ENCODE measurements at regions not wholly inside any gene's neighbourhood (a gene's known extent, or its start where the extent isn't known, plus 50 kb on each side); places are given as distances from the start of the nearest gene placed in this dataset.

DNA sequence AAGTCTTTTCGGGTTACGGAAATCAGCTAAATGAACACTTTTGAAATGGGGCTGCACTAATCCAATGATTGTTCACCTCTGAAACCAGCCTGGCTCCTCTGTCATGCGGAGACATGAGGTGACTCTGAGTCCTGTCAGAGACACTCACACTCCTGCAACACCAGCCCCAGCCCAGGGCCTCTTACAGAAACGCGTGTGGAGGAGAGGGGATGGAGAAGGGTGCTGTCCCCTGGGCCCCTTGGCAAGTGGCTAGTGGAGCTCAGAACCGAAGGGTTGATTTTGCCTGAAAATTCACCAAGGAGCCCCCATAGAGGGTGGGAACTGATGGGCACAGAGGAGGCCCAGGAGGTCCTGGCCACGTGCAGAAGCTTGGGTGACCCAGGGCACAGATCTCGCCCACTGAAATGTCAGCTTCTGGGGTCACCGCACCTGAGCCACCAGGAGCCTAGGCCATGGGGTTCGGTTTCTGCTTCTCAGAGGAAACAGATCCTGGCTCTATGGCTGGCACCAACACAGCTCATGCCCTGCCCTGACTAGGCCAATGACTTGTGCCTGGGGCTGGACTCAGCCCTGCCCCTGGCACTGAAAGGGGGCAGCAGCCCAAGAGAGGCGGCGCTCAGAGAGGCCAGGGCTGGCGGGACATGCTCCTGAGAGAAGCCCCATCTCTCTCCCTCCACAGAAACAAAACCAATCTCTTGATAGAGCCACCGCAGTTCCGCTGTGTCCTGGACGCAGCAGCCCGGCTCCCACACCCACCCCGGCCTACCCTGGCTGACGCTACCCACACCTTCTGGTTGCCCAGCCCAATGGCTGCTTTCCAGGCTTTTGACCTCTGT, 144.7 kb downstream of the ERMARD start:
- intact Hi-C loops (cut with DNase I; ENCODE audit: low total_unique reads): no loop called here
- no peak for DNase-seq
- H3K9me3 ChIP-seq: no peaks in the 10 kb centered on the region

DNA sequence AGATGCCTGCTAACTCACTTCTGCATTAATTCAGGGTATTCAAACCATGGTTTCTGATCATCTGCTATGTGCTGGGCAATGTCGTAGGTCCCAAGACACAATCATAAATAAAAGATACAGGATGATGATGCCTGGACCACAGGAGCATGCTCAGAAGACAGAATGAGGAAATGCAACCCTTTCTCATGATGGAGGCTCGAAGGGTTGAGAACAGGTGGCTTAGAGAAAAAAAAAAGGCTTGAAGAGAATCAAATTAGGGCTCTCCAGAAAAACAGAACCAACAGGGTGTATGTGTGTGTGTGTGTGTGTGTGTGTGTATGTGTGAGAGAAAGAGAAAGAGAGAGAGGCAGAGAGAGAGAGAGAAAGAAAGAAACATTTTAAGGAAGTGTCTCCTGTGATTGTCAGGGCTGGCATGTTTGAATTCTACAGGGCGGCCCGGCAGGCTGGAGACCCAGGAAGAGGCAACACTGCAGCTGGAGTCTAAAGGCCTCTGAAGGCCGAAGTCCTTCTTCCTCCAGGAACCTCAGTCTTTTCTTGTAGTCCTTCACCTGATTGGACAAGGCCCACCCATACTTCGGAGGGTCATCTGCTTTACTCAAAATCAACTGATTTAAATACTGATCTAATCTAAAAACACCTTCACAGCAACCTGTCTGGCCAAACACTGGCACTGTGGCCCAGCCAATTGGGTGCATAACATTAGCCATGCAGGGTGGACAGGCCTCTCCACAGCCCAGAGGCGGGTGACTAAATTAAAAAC, 143.8 kb downstream of the ERMARD start:
- Histone ChIP-seq H3K27me3 (no peaks in the 10 kb centered on the region), H3K4me3 (no peak overlapping the region), H3K27ac (no peak overlapping the region), H3K9me3 (no peaks in the 10 kb centered on the region), H3K36me3 (ENCODE audit: low read depth, missing control alignments) (no peaks in the 10 kb centered on the region), H3K4me1 (no peaks in the 10 kb centered on the region)
- WGBS, 2 donors: 90 to 93% methylated on average over 7 of the region's 7 CpGs
- no peak for DNase-seq
- no peak for TF ChIP-seq POLR2A (IDR thresholded peaks at IDR 0.05)
- TF ChIP-seq, protein P1, sequence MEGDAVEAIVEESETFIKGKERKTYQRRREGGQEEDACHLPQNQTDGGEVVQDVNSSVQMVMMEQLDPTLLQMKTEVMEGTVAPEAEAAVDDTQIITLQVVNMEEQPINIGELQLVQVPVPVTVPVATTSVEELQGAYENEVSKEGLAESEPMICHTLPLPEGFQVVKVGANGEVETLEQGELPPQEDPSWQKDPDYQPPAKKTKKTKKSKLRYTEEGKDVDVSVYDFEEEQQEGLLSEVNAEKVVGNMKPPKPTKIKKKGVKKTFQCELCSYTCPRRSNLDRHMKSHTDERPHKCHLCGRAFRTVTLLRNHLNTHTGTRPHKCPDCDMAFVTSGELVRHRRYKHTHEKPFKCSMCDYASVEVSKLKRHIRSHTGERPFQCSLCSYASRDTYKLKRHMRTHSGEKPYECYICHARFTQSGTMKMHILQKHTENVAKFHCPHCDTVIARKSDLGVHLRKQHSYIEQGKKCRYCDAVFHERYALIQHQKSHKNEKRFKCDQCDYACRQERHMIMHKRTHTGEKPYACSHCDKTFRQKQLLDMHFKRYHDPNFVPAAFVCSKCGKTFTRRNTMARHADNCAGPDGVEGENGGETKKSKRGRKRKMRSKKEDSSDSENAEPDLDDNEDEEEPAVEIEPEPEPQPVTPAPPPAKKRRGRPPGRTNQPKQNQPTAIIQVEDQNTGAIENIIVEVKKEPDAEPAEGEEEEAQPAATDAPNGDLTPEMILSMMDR (IDR thresholded peaks at IDR 0.05): no peak
- intact Hi-C loops (cut with DNase I; ENCODE audit: low total_unique reads): no loop called here

More for the DNA sequence above, 144.7 kb downstream of the ERMARD start:
- H3K36me3 ChIP-seq (ENCODE audit: low read depth, missing control alignments): no peaks in the 10 kb centered on the region
- H3K27me3 ChIP-seq: no peaks in the 10 kb centered on the region
- 92 to 97% methylated on average over 15 to 19 of the region's 19 CpGs for WGBS, 2 donors
- TF ChIP-seq, protein P1 (IDR thresholded peaks at IDR 0.05): no peak
- no peak for TF ChIP-seq POLR2A (IDR thresholded peaks at IDR 0.05)
- H3K4me1 ChIP-seq: no peaks in the 10 kb centered on the region
- H3K4me3 ChIP-seq: no peak overlapping the region
- H3K27ac ChIP-seq: no peak overlapping the region

DNA sequence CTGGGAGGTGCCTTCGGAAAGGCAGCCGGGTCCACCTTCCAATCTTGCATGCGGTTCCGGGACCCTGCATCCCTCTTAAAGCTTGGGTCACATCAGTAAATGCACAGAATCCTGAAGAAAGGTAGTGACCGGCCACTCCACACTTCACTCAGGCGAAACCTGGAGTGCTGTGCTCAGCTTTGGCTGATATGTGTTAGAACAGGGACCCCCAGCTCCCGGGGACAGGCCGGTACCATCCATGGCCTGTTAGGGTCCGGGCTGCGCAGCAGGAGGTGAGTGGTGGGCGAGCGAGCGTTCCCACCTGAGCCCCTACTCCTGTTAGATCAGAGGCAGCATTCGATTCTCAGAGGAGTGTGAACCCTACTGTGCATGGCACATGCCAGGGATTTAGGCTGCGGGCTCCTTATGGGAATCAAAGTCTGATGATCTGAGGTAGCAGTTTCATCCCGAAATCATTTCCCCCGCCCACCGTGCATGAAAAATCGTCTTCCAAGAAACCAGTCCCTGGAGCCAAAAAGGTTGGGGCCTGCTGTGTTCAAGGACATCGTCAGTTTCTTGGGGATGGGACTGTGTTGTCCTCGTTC, 143.0 kb downstream of the ERMARD start:
- intact Hi-C loops (cut with DNase I; ENCODE audit: low total_unique reads): no loop called here
- no peaks in the 10 kb centered on the region for H3K27me3 ChIP-seq

GRCh38 chr6:169893624-169894023, 142.2 kb downstream of the ERMARD start:
- 77 to 89% methylated on average over 8 of the region's 8 CpGs for WGBS, 2 donors
- no peaks in the 10 kb centered on the region for H3K9me3 ChIP-seq
- H3K36me3 ChIP-seq (ENCODE audit: low read depth, missing control alignments): no peaks in the 10 kb centered on the region
- H3K27me3 ChIP-seq: no peaks in the 10 kb centered on the region
- TF ChIP-seq POLR2A (IDR thresholded peaks at IDR 0.05): no peak
- TF ChIP-seq, protein P1 (IDR thresholded peaks at IDR 0.05): no peak
- no peak overlapping the region for H3K27ac ChIP-seq
- H3K4me1 ChIP-seq: peaks cover 4% of the 10 kb centered on the region
- H3K4me3 ChIP-seq: no peak overlapping the region
- intact Hi-C loops (cut with DNase I; ENCODE audit: low total_unique reads): no loop called here
- DNase-seq: no peak

More for the DNA sequence above, 143.0 kb downstream of the ERMARD start:
- WGBS, 2 donors: 92 to 95% methylated on average over 20 to 21 of the region's 21 CpGs
- no peaks in the 10 kb centered on the region for H3K36me3 ChIP-seq (ENCODE audit: low read depth, missing control alignments)
- no peak for TF ChIP-seq POLR2A (IDR thresholded peaks at IDR 0.05)
- TF ChIP-seq, protein P1 (IDR thresholded peaks at IDR 0.05): no peak
- DNase-seq: no peak
- H3K4me1 ChIP-seq: peaks cover 4% of the 10 kb centered on the region
- no peaks in the 10 kb centered on the region for H3K9me3 ChIP-seq
- H3K27ac ChIP-seq: no peak overlapping the region
- no peak overlapping the region for H3K4me3 ChIP-seq

Measured in testis (tissue), 2 donors.